ENCODE measurements at regions not wholly inside any gene's neighbourhood (a gene's known extent, or its start where the extent isn't known, plus 50 kb on each side); places are given as distances from the start of the nearest gene placed in this dataset.
"Not testable (repeated sequence)": the region's sequence is repeated elsewhere in the genome, so short reads cannot be mapped to it uniquely, and the experiment has no call there.

DNA sequence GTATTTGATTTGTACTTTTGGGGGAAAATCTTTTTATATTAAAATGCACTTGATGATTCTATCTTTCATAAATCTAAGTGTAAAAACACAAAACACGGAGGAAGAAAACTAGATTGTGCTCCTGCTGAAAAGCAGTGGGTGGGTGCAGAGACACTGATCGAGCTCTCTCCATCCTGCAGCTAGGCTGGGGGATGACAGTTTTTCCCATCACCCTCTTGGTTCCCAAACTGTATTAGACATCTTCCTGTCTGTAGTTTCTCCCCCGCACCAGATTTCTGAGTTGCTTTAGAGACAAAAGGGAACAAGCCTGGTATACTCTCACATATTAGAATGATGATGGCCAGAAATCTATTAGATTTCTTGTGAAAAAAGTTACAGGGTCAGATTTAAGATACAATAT is 99.6 kb downstream of the FAM114A2 start:
- no peak for DNase-seq (ENCODE audit: low spot score)

DNA sequence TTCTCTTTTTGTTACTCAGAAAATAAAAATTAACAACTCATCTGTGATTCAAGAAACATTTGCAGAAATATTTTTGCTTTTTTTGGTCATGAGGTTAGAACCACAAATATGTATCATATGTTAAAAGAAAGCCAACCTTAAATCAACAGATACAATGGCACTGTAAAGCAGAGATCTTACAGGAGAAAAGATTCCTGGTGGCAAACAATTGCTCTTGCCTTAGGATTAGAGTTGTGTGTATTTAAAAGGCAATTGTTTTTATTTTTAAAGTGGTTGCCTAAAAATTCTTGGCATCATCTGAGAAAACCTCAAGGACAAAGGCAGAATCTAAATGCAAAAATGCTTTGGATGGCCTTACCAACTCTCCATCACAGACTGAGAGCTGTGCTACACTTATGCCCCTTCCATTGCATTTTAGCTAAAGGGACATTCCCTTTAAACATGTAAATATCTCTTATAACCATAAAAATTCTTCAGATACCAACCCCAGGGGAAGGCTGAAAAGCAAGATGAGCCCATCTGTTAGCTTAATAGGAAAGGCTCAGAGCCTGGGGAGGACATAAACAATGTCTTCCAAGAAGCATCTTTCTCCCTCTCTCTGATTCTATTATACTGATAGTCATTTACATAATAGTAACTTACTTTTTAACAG is 100.4 kb downstream of the FAM114A2 start:
- DNase-seq (ENCODE audit: low spot score), result no peak

DNA sequence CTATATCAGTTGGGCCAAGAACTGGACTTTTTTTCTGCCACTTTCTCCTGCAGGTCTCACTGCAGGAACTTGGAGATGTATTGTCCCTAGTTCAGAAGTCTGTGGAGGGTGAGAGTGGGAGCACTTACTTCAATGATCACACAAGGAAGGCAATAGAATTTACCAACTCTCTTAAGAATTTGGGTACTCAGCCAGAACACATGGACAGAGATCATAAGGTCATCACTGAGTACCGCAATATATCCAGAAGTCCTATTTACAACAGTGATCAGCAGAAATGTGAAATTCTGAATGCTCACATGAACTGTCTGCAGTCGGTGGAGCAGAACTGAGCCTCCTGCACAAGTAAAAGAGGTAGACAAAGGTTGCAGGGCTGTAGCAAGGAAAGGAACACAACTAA is 101.0 kb downstream of the FAM114A2 start:
- no peak for DNase-seq (ENCODE audit: low spot score)

DNA sequence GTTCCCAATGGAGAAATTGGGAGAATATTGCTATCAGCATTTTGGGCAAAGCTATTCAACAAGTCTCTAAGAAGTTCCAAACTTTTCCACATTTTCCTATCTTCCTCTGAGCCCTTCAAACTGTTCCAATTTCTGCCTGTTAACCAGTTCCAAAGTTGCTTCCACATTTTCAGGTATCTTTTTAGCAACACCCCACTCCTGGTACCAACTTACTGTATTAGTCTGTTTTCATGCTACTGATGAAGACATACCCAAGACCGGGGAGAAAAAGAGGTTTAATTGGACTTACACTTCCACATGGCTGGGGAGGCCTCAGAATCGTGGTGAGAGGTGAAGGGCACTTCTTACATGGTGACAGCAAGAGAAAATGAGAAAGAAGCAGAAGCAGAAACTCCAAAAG is 103.6 kb downstream of the FAM114A2 start:
- not testable (repeated sequence) for DNase-seq (ENCODE audit: low spot score)

DNA sequence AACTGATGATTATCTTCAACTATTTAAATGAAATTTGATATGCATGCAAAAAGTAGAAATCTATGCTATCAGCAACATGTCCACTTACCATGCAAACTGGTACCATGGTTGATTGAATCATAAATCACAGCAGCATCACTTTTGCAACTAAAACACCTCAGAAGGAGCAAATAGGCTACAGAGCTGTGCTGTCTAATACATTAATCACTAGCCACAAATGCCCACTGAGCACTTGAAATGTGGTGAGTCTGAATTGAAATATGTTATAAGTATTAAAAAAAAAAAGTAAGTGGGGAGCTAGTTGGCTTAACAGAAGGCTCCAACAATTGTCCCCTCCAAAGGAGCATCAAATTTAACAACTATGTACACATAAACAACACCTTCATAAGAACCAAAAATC is 112.5 kb downstream of the FAM114A2 start:
- DNase-seq (ENCODE audit: low spot score), result no peak

DNA sequence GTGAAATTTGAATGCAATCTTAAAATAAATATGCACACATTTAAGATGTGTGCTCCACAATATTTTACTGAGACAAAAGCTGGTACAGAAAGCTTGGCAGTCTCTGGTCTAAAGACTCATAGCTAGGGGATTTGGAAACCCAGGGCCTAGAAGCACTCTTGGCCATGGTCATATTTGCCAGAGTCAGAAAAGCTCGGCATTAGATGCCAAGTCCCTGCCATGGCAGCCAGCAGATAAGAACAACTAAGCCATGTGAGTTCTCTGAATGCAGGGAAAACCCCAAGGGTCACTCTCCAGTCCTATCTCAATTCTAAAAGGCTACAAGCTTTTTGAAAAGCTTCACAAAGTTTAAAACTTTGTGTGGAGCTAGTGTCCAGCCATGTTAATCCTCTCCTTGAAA is 119.5 kb downstream of the FAM114A2 start:
- DNase-seq (ENCODE audit: low spot score), result no peak

DNA sequence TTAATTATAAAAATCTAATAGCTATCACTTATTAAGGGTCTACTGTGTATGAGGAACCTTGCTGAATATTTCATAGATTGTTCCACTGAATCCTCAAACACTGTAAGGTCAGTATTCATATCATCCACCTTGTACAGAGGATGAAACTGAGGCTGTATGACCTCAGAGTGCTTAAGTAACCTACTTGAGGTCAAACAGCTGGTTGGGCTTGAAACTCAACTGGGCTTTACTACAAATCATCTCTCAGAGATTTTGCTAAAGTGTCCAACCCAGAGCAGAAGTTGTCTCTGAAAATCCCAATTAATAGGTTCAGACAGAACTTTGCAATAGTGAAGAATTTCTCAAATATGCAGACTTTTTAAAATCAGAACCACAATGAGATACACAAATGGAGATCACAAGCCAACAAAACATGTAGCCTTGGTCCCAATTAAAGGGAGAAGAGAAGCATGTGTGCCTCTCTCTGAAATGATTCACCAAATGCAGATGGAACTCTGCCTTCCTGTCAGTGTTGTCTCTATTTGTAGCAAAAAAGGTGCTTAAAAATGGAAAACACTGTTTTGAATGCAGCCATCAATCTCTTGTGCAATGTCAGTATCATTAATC is 131.4 kb downstream of the FAM114A2 start:
- DNase-seq (ENCODE audit: low spot score), result no peak

DNA sequence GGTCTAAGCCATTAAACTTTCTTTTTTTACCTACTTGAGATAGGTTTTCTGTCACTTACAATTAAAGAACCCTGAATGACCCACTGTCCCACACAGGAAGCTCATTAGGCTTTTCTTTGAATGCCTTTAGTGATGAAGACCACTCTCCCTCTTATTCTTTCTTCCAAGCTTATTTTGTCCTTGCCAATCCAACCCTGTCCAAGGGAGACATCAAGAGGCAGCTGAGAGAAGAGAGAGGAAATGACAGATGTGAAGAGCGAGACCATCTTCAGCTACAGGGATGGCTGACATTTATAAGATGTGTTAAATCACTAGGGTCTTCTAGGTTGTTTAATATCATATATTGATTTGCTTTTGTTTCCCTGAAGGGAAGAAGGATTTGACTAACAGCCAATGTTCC is 133.5 kb downstream of the FAM114A2 start:
- no peak for DNase-seq (ENCODE audit: low spot score)

DNA sequence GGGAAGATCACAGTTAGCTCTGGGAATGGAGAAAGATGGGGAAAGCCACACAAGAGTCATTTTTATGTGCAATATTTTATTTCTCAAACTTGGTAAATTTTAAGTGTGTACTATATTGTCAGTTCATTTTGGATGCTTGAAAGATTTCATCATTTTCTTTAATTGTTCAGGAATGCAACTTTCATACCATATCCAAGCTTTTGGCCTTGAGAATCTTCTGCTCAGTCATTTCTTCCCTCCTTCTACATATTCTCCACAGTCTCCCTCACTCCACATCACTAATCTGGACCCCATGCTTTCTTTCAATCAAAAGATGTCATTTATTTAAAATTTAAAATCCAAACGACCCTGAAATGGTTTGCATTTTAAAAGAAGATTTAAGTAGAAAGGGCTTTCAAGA is 135.4 kb downstream of the FAM114A2 start:
- no peak for DNase-seq (ENCODE audit: low spot score)

DNA sequence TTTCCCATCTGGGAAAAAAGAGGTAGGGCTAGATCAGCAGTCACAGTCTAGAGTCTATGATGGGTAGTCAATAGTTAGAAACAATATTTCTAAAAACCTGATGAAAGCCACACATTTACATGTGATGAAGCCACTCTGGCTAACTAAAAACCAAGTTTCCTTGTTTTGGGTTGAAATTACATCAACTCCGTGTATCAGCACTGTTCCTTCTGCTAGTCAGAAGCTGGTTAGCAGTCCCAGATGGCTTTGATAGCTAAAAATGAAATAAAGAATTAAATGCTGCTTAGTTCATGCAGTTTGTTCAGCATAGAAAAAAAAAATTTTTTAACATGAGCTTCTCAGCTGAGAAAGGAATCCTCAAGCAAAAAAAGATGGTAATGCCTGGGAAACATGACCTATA is 136.7 kb downstream of the FAM114A2 start:
- no peak for DNase-seq (ENCODE audit: low spot score)

DNA sequence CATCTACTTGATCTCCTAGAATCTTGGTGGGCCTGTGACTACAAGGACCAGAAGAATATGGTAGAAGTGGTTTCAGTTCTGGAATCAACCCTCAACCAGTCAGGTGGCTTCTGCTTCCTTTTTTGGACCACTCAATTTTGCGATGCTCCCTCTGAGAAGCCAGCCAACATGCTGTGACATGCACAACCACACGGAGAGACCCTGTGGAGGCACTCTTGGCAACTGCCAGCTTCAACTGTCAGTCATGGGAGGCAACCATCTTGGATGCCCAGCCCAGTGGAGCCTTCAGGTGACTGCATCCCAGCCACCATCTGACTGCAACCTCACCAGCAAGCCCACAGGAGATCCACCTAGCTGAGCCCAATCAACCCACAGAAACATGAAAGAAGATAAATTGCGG is 137.3 kb downstream of the FAM114A2 start:
- DNase-seq (ENCODE audit: low spot score), result no peak

DNA sequence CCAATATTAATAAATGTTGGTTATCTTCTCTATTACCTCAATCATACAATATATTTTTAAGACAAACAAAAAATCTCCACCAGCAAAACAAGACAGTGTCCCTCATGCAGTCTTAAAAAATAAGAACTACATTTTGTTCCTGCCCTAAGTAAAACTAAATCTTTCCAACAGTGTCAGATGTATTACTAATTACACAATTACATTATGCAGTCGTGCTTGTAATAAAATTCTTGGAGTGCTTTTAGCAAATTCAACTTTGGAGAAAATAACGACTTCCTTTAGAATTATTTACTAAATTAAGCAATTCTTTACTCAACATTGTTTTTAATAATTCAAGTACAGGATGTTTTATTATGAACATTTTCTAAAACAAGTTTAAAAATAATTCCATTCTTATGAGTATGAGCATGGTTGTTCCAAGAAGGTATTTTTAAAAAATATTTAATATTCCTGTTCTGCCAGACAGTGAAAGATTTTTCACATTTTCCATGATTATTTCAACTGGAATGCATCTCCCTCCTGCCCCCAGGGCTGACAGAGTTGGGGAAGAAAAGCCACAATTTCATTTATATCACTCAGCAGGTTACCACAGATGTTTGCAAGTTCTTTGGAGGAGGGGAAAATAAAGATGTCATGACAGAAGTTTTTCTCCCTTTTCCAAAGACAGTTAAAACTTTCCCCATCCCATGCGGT is 137.9 kb downstream of the FAM114A2 start:
- DNase-seq (ENCODE audit: low spot score), result no peak

DNA sequence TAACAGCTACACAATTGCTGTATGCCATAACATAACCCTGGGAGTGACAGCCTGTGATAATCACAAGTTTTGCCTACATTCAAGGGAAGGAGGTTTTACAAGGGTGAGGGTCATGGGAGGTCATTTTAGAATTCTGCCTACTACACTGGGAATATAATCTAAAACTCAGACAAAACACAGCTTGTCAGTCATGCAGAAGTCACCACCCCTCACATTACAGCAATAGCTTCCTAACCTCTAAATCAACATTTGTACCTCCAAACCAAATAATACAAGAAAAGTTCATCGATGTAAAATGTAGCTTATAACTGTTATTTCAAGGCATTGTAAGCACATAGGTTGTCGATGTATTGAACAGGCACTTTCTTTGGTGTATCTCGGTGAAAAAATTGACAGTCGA is 139.0 kb downstream of the FAM114A2 start:
- DNase-seq (ENCODE audit: low spot score), result no peak

DNA sequence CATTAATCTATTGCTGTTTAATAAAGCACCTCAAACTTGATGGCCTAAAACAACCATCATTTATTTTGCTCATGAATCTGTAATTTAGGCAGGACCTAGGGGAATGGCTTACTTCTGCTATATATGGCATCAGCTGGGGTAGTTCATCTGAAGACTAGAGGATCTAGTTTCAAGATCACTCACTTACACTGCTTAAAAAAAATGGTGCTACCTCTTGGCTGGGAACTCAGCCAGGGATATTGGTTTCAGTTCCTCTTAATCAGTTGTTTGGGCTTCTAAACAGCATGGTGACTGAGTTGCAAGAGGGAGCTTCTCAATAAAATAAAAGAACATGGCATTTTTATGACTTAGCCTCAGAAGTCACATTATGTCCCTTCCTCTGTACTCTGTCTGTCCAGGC is 142.0 kb downstream of the FAM114A2 start:
- DNase-seq (ENCODE audit: low spot score), result no peak

DNA sequence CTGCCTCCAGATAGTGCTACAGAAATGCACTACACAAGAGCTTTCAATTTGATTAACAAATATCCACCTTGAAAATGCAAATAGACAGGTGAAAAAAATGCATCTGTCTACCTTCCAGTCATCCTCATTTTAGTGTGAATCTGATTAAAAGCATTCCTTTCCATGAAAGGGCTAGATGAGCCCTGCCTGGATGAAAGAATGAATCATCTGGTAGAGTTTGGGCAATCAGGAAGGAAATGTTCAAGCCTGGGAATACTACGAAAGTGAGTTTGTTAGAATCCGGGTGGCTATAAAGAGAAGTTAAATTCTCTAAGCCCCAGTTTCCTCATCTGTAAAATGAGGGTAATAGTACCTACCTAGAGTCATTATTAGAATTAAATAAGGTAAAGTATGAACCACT is 142.6 kb downstream of the FAM114A2 start:
- DNase-seq (ENCODE audit: low spot score), result no peak

DNA sequence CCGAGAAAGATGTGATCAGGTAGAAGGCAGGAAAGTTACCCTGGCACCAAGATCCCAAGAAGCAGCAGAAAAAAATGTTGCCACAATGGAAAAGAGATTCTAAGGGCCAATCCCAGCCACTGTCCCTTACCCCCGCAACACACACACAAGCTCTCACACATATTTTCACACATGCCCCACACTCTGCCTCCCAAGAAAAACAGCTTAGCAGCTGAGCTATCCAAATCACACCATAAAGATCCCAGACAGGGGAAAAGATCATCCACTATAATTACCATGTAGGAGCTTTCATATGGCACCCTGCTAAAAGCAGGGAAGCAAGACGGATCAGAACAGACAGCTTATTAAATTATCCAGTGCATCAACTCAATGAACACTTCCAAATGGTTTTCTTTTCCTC is 143.4 kb downstream of the FAM114A2 start:
- no peak for DNase-seq (ENCODE audit: low spot score)

DNA sequence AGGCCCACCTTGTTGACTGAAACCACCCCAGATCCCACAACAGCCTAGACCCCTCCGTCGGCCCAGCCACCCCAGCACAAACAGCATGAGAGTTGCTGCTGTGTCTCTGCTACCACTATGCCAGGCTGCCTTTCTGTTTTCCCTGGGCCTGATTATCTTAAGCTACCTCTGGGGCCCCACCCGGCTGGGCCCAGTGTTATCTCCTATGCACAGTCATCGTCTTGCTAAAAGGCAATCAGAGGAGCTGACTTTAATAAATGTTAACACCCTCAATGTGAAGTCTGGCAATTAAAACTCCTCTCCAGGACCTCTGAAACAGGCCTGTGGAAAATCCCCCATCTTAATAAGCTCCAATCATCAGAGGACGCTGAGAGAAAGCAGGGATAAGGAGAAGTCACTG is 144.9 kb downstream of the FAM114A2 start:
- DNase-seq (ENCODE audit: low spot score), result peak; percentile 65

DNA sequence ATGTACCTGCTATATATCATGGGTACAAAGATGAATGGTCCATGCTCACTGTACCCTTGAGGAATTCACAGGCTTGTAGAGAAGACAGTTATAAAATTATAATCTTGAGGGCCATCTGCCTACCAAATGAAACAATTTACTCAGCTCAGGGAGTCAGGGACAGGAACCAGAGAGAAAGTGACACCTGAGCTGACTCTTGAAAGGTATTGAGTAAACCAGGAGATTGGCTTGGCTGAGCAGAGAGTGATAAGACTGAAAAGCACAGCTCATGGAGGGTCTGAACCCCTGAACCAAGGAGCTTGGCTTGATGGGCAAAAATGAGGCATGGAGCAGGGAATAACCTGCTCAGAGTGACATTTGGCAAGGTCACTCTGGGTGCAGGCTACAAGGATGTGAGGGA is 147.3 kb downstream of the FAM114A2 start:
- no peak for DNase-seq (ENCODE audit: low spot score)

DNA sequence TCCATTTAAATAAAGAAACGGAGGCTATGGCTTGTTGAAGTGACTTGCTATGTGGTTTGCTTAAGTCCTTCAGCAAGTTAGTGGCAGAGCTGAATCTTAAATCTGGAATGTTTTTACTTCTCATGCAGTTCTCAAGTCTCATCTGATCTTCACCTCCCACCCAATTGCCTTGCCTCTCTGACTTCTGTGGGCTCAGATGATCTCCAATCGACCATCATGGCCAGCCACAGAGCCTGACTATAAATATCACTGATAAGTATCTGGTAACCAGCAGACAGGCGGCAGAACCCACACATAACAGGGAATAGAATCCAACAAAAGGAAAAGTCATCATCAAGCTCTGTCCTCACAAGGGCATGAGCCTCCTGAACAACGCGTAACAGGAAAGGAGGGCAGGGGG is 149.9 kb downstream of the FAM114A2 start:
- no peak for DNase-seq (ENCODE audit: low spot score)

DNA sequence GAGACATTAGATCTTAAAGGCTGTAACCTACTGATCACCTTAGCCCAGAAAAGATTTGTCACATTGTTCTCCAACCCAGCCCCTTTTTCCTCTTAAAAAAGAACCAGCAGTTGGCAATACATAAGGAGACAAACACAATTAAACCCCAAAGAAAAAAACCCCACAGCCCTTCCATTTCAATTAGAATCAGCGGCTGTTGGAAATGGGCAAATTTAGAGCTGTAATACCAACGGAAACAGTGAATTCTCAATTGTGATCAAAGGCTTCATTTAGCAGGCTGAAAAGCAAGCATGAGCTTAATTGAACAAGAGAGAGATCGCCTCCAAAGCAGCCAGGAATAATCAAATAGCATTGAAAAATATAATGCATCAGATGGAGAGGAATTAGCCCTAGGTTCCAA is 153.6 kb downstream of the FAM114A2 start:
- no peak for DNase-seq (ENCODE audit: low spot score)

DNA sequence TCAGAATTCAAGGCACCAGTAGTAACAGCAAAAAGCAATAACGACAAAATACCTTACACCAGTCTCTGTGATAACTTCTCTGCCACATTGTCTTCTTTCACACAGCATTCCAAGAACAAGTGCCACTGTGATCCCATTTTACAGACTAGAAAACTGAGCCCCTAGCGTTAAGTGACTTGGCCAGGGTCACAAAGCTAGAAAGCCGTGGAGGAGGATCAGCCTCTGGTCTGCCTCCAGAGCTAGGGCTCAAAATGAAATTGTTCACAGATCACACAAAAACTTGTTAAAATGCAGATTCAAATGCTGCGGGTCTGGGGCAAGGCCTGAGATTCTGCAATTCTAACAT is 154.1 kb downstream of the FAM114A2 start:
- no peak for DNase-seq (ENCODE audit: low spot score)

DNA sequence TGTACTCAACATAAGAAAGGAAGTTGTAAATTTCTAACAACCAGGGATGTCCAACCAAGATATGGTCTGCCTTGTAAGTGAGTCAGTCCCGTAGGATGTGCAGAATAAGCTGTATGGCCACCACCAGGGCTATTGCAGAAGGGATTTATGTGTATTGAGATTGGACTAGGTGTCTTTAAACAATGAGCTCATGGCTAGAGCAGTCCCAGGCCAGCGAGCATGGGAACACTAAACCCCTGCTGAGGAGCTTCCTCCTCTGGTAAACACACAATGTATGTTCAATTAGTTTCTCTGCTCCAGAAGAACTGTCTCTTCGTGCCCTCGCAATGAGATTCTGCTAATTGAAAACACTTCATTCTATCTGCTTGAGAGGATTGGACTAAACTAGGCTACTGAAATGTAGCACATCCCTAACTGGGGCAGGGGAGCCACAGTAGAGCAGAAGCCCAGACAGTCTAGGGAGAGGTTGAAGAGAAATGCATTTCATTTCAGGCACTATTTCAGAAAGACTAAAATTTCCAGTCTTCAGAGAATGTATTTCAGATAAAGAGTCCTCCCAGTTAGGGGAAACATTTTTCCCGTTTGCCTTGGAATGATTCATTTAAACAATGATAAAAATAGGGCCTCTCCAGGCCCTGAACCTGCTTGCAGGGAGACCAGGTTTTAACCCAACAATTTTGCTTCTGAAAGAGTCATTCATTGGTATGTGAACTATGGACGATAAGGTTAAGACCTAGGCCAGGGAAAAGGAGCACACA is 154.7 kb downstream of the FAM114A2 start:
- no peak for DNase-seq (ENCODE audit: low spot score)

DNA sequence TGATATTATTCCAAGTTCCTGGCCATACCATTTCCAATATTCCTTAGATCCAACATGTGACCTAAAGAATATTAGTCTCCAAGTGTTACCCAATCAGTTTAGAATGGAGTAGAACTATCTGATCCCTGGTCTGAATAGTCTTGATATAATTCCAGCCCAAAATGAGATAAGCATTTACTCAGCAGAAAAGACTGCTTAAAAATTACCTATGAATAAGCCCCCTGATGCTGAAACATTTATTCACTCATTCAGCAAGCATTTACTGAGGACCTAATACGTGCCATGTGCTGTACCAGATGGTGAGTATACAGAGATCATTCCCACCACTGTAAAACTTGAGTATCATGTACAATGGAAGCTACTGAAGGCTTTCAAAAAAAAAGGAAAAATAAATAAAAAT is 157.0 kb downstream of the FAM114A2 start:
- no peak for DNase-seq (ENCODE audit: low spot score)

All from hematopoietic multipotent progenitor cell treated with erythropoietin and hydrocortisone succinate and interleukin-3 and kit ligand, for 17 days (in vitro differentiated cells).